ENCODE measurements at regions not wholly inside any gene's neighbourhood (a gene's known extent, or its start where the extent isn't known, plus 50 kb on each side); places are given as distances from the start of the nearest gene placed in this dataset.
A peak's percentile ranks its signal among the peaks of the same experiment; 100 is the strongest.

- FAIRE-seq, result no peak
- DNase-seq (ENCODE audit: insufficient read length, low spot score), result no peak
Observed at GRCh38 chr7:81607987-81608386, 161.9 kb downstream of the HGF start.

DNA sequence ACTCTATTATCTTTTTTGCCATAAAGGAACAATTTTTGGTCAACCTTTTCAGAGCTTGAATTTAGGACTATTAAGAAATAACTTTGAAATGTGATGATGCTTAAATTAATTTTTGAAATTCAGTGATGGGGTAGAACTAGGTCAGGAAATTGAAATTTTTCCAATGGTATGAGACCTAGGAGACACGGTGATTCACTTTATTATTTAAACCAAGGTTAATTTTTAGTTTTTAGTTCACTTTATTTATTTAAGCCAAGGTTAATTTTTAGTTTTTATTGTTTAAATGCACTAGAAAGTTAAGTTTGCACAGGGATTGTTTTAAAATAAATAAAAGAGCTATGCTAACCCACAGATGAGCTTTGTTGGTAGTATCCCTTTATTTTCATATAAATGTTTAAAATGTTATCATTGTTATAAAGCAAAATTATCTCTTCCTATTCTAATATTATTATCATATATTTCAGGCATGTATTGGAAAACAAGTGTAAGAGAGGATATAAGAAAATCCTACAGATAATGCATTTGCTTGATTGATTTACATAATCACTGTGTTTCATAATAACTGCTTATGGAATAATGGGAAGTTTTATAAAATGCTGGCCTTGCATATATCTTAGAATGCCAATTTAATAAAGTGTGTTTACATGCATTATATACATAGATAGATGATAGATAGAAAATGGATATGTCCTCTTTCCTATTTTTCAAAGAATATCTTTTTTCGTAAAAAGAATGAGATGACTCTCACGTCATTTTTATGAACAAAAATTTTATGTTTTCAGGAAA, 163.6 kb downstream of the HGF start:
- FAIRE-seq, result no peak
- DNase-seq (ENCODE audit: insufficient read length, low spot score), result no peak

DNA sequence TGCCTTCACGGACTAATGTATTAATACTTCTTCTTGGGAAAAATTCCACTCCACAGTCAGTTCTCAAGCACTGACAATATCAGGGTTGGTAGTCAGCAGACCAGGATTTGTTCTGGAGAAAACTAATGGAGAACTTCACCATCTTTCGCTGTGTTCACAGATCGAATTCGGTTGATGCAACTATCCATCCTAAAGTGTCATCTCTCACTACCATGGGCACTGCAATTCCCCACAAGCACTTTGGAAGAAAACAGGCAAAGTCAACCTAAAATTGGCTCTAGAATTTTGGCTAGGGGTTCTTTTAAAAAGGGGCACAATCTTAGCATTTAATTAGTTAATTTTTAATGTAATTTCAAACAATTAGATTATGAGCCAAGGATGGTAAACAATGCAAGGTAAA, 164.4 kb downstream of the HGF start:
- DNase-seq (ENCODE audit: insufficient read length, low spot score), result no peak
- FAIRE-seq, result no peak

- FAIRE-seq (no peak), DNase-seq (ENCODE audit: insufficient read length, low spot score) (no peak)
Observed at GRCh38 chr7:81604808-81605174, 165.1 kb downstream of the HGF start.

GRCh38 chr7:81604075-81604807, 165.6 kb downstream of the HGF start:
- DNase-seq (ENCODE audit: insufficient read length, low spot score) (peak; percentile 48), FAIRE-seq (no peak)

DNA sequence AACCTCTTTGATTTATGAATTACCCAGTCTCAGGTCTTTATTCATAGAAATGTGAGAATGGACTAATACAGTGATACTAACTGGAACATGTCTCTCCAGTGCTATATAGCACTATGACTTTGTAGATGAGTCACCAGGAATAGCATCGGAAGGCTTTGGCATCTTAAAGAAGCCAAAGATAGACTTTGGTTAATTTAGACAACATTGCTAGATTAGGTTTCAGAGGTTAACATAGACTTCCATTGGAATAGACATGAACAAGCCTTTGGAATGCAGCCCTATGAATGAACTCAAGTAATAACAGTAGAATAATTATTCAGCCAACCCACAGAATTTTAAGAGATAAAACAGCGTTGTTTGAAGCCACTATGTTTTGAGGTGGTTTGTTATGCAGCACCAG, 169.2 kb downstream of the HGF start:
- no peak for FAIRE-seq

GRCh38 chr7:81598951-81599350, 170.9 kb downstream of the HGF start:
- DNase-seq (ENCODE audit: insufficient read length, low spot score) (no peak), FAIRE-seq (no peak)

More for the DNA sequence above, 169.2 kb downstream of the HGF start:
- no peak for DNase-seq (ENCODE audit: insufficient read length, low spot score)

DNA sequence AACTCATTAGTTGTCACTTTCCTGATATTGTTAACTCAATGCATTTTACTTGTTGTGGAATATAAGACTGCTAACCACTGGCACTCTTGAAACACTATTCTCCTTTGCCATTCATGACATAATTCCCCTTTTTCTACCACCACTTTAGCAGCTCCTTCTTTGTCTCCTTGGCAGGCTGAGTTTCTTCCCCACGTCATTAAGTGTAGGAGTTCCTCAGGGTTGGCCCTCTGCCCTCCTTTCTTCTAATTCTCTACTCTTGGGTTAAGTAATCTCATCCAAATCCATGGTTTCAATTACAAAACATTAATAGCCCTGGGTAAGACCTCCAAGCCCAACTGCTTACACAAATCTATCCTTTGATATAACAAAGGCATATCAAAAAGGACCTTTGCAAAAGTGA, 175.1 kb downstream of the HGF start:
- no peak for FAIRE-seq
- no peak for DNase-seq (ENCODE audit: insufficient read length, low spot score)

DNA sequence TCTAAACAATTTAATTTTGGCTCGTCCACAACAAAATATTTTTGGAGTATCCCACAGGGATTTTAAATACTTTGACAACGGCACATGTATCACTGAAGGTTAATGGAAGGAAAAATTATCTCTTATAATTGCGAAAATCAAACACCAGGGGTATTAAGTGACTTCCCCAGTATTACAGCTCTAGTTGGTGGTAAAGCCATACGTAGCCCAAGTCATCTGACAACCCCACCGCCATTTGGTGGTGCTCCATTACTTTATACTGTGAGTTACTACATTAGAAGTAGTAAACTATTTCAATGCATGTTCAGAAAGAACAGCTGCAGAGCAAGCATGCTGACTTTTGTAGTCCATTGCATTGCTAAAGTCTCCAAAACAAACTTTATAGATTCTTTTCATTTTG, 179.7 kb downstream of the HGF start:
- FAIRE-seq (no peak), DNase-seq (ENCODE audit: insufficient read length, low spot score) (no peak)

GRCh38 chr7:81584667-81585066, 185.2 kb downstream of the HGF start:
- FAIRE-seq (no peak), DNase-seq (ENCODE audit: insufficient read length, low spot score) (no peak)

DNA sequence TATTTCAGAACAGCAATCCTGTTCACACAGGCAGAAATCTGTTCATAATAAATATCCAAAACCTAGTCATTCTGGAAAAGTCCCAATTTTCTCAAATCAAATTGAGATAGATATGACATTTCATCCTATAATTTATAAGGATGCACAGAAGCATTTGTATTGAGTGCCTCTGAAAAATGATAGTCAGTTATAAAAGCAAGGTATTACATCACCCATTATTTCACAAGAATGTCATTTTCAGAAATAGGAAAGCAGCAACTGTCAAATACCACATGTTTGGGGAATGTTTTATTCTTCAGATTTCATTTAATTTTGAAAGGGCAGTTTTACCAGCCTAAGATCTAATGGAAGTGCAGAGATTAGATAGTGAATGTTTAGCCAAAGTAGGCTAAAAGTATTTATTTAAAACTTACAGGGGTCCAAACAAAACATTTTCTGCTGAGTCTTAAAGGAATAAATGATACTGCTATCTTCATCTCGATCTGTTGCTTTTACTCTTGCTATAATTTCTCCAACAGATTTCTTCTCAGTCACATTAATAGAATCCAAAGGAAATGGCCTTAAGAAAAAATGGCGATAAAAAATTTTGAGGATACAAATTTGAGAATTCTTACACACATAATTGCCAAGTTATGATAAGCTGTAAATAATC, 185.8 kb downstream of the HGF start:
- DNase-seq (ENCODE audit: insufficient read length, low spot score), result peak; percentile 8
- FAIRE-seq, result no peak

GRCh38 chr7:81583090-81583489, 186.8 kb downstream of the HGF start:
- DNase-seq (ENCODE audit: insufficient read length, low spot score) (no peak), FAIRE-seq (no peak)

DNA sequence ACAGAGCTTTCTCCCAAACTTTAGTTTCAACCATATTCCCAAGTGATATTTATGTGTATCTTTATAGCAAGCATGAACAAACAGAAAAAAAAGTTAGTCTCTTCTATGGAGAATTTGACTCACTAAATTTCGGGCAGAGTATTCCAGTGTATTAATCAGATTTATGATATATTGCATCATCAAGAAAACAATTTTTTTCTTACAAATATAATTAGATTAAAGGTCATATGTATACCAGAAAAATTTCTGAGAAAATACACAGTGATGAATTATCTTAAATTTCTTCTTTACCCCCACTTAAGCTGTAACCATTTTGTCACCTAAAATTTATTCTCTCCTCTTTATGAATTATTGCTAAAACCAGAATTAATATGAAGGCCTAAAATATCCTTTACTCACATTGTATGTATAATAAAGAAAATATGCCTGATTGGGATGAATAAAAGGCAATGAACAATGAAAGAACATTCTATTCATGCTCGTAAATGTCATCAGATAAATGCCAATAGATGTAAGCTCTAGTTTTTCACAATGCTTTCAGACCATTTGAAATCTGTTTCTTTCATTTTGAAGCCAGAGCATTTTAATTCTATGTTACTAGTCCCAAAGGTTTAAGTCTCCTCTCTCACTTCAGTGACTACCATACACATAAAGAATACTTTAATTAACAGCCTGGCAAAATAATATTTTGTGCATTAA, 192.1 kb downstream of the HGF start:
- DNase-seq (ENCODE audit: insufficient read length, low spot score) (no peak), FAIRE-seq (no peak)

DNA sequence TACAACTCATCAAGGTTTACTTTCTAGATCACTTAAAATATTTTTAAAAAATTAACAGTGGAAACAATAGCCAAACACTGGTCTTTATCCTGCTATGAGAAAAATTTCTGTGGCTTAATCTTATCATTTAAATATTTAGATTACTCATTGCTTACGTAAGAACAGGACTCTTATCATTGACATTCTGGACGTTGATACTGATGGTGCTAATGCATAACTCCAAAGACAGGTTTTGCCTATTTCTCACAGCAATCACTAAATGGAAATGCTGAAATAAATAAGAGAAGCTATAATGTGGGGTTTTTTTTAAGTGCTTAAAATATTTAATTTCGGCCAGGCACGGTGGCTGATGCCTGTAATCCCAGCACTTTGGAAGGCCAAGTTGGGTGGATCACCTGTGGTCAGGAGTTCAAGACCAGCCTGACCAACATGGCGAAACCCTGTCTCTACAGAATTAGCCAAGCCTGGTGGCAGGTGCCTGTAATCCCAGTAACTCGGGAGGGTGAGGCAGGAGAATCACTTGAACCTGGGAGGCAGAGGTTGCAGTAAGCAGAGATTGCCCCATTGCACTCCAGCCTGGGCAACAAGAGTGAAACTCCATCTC, 195.0 kb downstream of the HGF start:
- DNase-seq (ENCODE audit: insufficient read length, low spot score), result no peak
- no peak for FAIRE-seq

DNA sequence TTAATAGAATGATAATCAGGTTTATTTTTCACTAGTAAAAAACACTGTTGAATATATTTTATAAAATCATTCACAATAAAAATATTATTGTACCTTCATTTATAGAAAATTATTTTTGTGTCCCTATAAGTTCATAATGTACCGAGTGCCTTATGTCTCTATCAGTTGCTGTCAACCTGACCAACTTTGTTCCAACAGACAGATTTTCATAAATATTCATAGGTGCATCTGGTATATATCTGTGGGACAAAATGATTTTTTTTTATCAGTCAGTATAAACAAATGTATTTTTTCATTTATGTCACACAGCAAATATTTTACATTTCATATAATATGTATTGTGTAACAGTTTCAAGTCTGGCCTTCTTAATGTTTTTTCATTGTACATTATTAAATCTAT, 195.9 kb downstream of the HGF start:
- FAIRE-seq, result no peak
- no peak for DNase-seq (ENCODE audit: insufficient read length, low spot score)

DNA sequence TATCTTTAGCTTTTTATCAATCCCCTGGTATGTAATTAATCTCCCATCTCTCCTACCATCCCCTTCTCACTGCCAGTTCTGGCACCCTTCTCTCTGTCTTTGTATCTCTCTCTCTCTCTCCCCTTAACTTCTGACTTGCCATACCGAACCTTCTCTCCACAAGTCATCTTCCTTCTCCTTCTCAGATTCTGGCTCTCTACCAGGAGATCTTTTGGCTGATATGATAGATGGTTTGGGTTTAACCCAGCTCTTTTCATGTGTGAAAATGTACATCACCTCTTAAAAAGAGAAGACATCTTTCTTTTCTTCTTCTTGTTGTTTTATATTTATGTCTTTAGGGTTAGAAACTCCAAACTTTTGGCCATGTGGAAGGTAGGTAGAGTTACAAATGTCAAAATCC, 196.7 kb downstream of the HGF start:
- FAIRE-seq, result no peak
- no peak for DNase-seq (ENCODE audit: insufficient read length, low spot score)

DNA sequence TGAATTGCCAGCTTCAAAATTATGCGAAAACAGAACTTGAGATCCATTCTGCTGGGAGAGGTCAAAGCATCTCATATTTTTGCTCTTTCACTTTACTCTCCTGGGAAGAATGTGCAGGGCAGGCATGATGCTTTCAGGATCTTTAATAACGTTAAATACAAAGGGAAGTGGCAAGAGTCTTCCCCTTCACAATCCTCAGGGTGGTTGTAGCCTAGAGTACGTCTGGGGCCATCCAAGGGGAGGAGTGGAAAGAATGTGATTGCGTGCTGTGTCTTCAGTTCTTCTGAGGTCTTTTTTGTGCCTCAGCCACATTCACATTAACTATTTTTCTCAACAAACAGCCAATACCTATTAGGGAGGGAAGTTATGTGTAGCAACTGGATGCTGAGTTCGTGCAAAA, 207.3 kb downstream of the HGF start:
- FAIRE-seq (no peak), DNase-seq (ENCODE audit: insufficient read length, low spot score) (no peak)

DNA sequence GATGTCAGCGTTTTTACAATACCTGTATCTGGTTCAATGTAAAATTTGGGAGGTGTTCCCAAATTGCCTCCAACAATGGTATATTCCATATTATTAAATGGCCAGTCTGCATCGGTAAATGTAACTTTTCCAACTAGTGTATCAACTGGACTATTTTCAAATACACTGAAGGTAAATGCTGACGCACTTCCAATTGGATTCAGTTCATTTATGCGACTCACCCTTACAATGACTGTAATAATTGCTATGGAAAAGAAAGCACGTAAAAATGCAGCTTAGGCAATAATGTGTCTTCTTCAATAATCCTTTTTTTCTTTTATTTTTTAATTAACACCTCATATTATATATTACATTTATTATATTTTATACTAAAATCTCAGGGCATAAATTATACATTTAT, 209.1 kb downstream of the HGF start:
- DNase-seq (ENCODE audit: insufficient read length, low spot score) (no peak), FAIRE-seq (no peak)

DNA sequence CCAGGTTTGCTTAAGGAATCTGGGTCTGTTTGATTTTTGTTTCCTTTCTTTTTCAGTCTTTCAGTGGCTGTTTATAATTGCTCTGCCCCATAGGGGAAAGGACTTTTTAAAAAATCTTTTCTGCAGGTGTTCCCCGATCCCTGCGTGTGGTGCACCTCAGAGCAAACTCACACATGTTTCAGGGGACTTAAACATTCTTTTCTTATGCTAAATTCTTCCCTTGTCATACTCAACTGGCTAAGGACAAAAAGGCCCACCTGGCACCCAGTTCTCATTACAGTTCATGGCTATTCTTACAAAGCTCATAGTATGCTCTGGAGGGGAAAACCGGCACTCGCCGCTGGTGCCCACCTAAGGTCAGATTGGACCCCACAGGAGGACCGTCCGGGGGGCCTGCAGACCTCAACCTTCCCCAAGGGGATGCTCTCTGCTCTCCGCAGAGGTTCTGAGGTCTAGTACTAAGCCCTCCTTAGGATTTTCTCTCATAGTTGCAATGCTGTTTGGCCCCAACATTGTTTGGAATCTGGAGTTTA, 220.3 kb downstream of the HGF start:
- FAIRE-seq (no peak), DNase-seq (ENCODE audit: insufficient read length, low spot score) (no peak)

DNA sequence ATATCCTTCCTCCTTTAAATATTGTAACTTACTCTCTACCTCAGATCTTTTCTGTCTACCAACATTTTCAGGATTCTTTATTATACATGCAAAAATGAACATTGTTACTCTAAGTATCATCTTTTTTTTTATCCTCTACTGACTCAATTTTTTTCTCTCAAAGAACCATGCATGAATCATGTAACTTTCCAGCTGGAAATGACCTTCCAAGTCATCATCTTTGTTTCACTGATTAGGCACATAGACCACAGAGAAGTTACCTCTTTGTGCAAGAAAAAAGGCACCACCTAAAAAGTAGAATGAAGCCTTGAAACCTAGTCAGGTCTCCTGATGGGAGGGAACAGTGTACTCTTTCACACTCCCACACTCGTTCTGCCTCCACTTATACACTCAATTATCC, 234.9 kb downstream of the HGF start:
- DNase-seq (ENCODE audit: insufficient read length, low spot score) (no peak), FAIRE-seq (no peak)

GRCh38 chr7:81534446-81534845, 235.4 kb downstream of the HGF start:
- FAIRE-seq, result no peak
- DNase-seq (ENCODE audit: insufficient read length, low spot score), result no peak
